ENCODE measurements at regions not wholly inside any gene's neighbourhood (a gene's known extent, or its start where the extent isn't known, plus 50 kb on each side); places are given as distances from the start of the nearest gene placed in this dataset.

DNA sequence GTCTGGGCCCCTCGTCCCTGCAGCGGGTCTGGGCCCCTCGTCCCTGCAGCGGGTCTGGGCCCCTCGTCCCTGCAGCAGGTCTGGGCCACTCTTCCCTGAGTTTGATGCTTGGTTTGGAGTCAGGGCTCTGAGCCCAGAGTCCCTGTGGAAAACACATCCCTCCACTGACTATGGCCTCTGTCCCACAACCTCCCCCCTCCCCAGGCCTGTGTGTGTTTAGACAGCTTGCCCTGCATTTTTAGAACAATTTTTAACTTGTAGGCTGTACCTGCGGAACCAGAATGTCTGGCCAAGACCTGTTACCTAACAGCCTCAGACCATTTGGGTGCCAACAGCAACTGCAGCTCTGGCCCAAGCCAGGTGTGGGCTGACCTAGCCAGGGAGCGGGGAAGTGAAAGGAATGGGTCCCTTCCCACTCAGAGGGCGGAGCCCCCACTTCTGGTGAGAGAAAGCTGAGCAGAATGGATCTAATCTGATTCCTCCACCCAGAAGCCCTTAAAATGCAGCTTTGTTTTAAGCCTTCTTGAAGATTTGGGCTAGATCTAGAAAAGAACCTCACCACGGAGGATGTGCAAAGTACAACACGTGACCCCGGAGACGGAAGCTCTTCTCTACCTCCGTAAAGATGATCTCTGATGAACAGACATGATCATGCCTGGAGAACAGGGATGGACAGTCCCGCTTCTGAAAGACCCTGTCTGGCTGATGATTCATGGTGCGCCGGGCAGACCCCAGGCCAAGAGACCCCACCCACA lies 60.5 kb upstream of the TFRC start:
- H4K20me1 ChIP-seq (ENCODE audit: insufficient read depth) = no peaks in the 10 kb centered on the region
- H3K9ac ChIP-seq = no peak overlapping the region
- TF ChIP-seq POLR2AphosphoS5 (IDR thresholded peaks at IDR 0.05; ENCODE audit: low read depth, low read length) = no peak
- no peak for TF ChIP-seq EZH2phosphoT487 (IDR thresholded peaks at IDR 0.05; ENCODE audit: borderline replicate concordance, low read depth)
- TF ChIP-seq, protein P1, sequence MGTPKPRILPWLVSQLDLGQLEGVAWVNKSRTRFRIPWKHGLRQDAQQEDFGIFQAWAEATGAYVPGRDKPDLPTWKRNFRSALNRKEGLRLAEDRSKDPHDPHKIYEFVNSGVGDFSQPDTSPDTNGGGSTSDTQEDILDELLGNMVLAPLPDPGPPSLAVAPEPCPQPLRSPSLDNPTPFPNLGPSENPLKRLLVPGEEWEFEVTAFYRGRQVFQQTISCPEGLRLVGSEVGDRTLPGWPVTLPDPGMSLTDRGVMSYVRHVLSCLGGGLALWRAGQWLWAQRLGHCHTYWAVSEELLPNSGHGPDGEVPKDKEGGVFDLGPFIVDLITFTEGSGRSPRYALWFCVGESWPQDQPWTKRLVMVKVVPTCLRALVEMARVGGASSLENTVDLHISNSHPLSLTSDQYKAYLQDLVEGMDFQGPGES (IDR thresholded peaks at IDR 0.05; ENCODE audit: low read depth, low read length) = no peak
- TF ChIP-seq, protein P2, sequence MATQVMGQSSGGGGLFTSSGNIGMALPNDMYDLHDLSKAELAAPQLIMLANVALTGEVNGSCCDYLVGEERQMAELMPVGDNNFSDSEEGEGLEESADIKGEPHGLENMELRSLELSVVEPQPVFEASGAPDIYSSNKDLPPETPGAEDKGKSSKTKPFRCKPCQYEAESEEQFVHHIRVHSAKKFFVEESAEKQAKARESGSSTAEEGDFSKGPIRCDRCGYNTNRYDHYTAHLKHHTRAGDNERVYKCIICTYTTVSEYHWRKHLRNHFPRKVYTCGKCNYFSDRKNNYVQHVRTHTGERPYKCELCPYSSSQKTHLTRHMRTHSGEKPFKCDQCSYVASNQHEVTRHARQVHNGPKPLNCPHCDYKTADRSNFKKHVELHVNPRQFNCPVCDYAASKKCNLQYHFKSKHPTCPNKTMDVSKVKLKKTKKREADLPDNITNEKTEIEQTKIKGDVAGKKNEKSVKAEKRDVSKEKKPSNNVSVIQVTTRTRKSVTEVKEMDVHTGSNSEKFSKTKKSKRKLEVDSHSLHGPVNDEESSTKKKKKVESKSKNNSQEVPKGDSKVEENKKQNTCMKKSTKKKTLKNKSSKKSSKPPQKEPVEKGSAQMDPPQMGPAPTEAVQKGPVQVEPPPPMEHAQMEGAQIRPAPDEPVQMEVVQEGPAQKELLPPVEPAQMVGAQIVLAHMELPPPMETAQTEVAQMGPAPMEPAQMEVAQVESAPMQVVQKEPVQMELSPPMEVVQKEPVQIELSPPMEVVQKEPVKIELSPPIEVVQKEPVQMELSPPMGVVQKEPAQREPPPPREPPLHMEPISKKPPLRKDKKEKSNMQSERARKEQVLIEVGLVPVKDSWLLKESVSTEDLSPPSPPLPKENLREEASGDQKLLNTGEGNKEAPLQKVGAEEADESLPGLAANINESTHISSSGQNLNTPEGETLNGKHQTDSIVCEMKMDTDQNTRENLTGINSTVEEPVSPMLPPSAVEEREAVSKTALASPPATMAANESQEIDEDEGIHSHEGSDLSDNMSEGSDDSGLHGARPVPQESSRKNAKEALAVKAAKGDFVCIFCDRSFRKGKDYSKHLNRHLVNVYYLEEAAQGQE (IDR thresholded peaks at IDR 0.05; ENCODE audit: low read depth, low read length) = no peak
- TF ChIP-seq, protein P3, sequence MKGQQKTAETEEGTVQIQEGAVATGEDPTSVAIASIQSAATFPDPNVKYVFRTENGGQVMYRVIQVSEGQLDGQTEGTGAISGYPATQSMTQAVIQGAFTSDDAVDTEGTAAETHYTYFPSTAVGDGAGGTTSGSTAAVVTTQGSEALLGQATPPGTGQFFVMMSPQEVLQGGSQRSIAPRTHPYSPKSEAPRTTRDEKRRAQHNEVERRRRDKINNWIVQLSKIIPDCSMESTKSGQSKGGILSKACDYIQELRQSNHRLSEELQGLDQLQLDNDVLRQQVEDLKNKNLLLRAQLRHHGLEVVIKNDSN (IDR thresholded peaks at IDR 0.05; ENCODE audit: borderline replicate concordance, low read depth) = no peak
- no peak for TF ChIP-seq TAF1 (IDR thresholded peaks at IDR 0.05; ENCODE audit: borderline replicate concordance, low read depth, low read length)
- no peak for TF ChIP-seq JUND (IDR thresholded peaks at IDR 0.05)
- TF ChIP-seq RXRA (IDR thresholded peaks at IDR 0.05; ENCODE audit: borderline replicate concordance, low read depth) = no peak
- TF ChIP-seq, protein P4, sequence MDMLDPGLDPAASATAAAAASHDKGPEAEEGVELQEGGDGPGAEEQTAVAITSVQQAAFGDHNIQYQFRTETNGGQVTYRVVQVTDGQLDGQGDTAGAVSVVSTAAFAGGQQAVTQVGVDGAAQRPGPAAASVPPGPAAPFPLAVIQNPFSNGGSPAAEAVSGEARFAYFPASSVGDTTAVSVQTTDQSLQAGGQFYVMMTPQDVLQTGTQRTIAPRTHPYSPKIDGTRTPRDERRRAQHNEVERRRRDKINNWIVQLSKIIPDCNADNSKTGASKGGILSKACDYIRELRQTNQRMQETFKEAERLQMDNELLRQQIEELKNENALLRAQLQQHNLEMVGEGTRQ (IDR thresholded peaks at IDR 0.05; ENCODE audit: borderline replicate concordance, low read depth, low read length) = no peak
- TF ChIP-seq ELF1 (IDR thresholded peaks at IDR 0.05) = no peak
- no peak for TF ChIP-seq MEF2A (IDR thresholded peaks at IDR 0.05; ENCODE audit: borderline replicate concordance, low read depth)
- TF ChIP-seq, protein P5, sequence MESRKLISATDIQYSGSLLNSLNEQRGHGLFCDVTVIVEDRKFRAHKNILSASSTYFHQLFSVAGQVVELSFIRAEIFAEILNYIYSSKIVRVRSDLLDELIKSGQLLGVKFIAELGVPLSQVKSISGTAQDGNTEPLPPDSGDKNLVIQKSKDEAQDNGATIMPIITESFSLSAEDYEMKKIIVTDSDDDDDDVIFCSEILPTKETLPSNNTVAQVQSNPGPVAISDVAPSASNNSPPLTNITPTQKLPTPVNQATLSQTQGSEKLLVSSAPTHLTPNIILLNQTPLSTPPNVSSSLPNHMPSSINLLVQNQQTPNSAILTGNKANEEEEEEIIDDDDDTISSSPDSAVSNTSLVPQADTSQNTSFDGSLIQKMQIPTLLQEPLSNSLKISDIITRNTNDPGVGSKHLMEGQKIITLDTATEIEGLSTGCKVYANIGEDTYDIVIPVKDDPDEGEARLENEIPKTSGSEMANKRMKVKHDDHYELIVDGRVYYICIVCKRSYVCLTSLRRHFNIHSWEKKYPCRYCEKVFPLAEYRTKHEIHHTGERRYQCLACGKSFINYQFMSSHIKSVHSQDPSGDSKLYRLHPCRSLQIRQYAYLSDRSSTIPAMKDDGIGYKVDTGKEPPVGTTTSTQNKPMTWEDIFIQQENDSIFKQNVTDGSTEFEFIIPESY (IDR thresholded peaks at IDR 0.05; ENCODE audit: borderline replicate concordance, low read depth) = no peak
- TF ChIP-seq FOSL2 (IDR thresholded peaks at IDR 0.05; ENCODE audit: borderline replicate concordance, low read depth) = no peak
- no peak overlapping the region for H2AFZ ChIP-seq (ENCODE audit: low read depth)
- no peaks in the 10 kb centered on the region for H3K79me2 ChIP-seq (ENCODE audit: insufficient read depth)
- WGBS (ENCODE audit: low lambda C conversion rate) = 87% methylated on average over 12 of the region's 16 CpGs
- no peak overlapping the region for H3K4me3 ChIP-seq (ENCODE audit: low read depth in 2 of 2, low read length in 1 of 2)
- no peaks in the 10 kb centered on the region for H3K27me3 ChIP-seq (ENCODE audit: insufficient read depth)
- DNase-seq = no peak
- no peaks in the 10 kb centered on the region for H3K9me2 ChIP-seq
- no peaks in the 10 kb centered on the region for H3F3A ChIP-seq (replicated peaks; ENCODE audit: insufficient read depth)
- H3K9me3 ChIP-seq = no peaks in the 10 kb centered on the region
- no peaks in the 10 kb centered on the region for H3K36me3 ChIP-seq (replicated peaks in 1 of 2; ENCODE audit: control insufficient read depth in 1 of 2, insufficient read depth in 2 of 2, low read length in 1 of 2)
- no peak overlapping the region for H3K4me2 ChIP-seq
- POLR2A ChIA-PET = no interaction called here
- CTCF ChIA-PET = no interaction called here
- H3K4me1 ChIP-seq (ENCODE audit: control insufficient read depth in 1 of 2, insufficient read depth in 2 of 2, low read depth in 1 of 2, low read length in 1 of 2) = no peaks in the 10 kb centered on the region; a peak in 1 of 4 replicates
- H3K27ac ChIP-seq (ENCODE audit: low read depth in 2 of 2, low read length in 1 of 2) = no peak overlapping the region
